B cell (primary cell): ENCODE measurements at regions not wholly inside any gene's neighbourhood (a gene's known extent, or its start where the extent isn't known, plus 50 kb on each side); places are given as distances from the start of the nearest gene placed in this dataset.

Experiments
- ATAC-seq: fragments of 200-7000 bp; cut with Tn5 transposase; one replicate; pipeline ENCODE4 v1.10.0; 2021; ENCODE audit warnings: low read depth, mild to moderate bottlenecking, moderate number of reproducible peaks, moderate library complexity
- CTCF ChIA-PET: fragments of 350-600 bp; sonication (Branson Sonifier 250); formaldehyde crosslinking; loops from one replicate; lab custom pipeline; 2021; ENCODE audit warnings: antibody characterized with exemption, inconsistent platforms; lab: Charles Lee
- POLR2A ChIA-PET: fragments of 350-600 bp; sonication (Branson Sonifier 250); formaldehyde crosslinking; loops from one replicate; lab custom pipeline; 2021; ENCODE audit warnings: antibody characterized with exemption; lab: Charles Lee
- DNase-seq: peaks from one replicate; pipeline ENCODE4 v3.0.0; 2013
- H2AFZ ChIP-seq: 2 replicates; pipeline ENCODE4 v1.6.1; 2012; ENCODE audit warnings: mild to moderate bottlenecking, low read depth, low read length; ENCODE audit not compliant: insufficient read depth, poor library complexity, severe bottlenecking
- H3K27ac ChIP-seq, 2 donors: 1 replicate in 1 of 2; 2 replicates in 1 of 2; pipeline ENCODE4 v1.5.1; 2012 to 2013; ENCODE audit warnings: low read length in 2 of 2, mild to moderate bottlenecking in 2 of 2, moderate library complexity in 1 of 2
- H3K27me3 ChIP-seq, 4 experiments: fragments of 200-600 bp in 1 of 4; sonication (generic) in 1 of 4; replicated peaks in 1 of 4; 1 replicate in 2 of 4; 2 replicates in 2 of 4; pipeline versions ENCODE4 v1.6.1 to v1.7.0; 2013 to 2016; ENCODE audit warnings: low read length in 3 of 4, mild to moderate bottlenecking in 2 of 4, mixed read lengths in 1 of 4, moderate library complexity in 1 of 4; ENCODE audit not compliant: insufficient read depth in 4 of 4, control insufficient read depth in 3 of 4; ENCODE audit errors: control extremely low read depth in 1 of 4
- H3K36me3 ChIP-seq, 2 experiments: replicated peaks in 1 of 2; 1 replicate in 1 of 2; 2 replicates in 1 of 2; pipeline versions ENCODE4 v1.6.1 to v1.7.1; 2013; ENCODE audit warnings: low read length in 1 of 2; ENCODE audit not compliant: insufficient read depth in 2 of 2, control insufficient read depth in 1 of 2; ENCODE audit errors: control extremely low read depth in 1 of 2, extremely low read depth in 1 of 2
- H3K4me1 ChIP-seq, 2 donors: fragments of 200-600 bp in 1 of 2; sonication (generic) in 1 of 2; 1 replicate in 1 of 2; 2 replicates in 1 of 2; pipeline versions ENCODE4 v1.5.1 to v1.6.1; 2013 to 2017; ENCODE audit warnings: low read length in 2 of 2; ENCODE audit not compliant: control insufficient read depth in 2 of 2, insufficient read depth in 2 of 2
- H3K4me2 ChIP-seq: replicated peaks from 2 replicates; pipeline ENCODE3; 2012; ENCODE audit warnings: mild to moderate bottlenecking, low read depth, low read length; ENCODE audit not compliant: poor library complexity, severe bottlenecking
- H3K4me3 ChIP-seq, 5 experiments: fragments of 200-600 bp in 1 of 5; sonication (generic) in 1 of 5; 1 replicate in 3 of 5; 2 replicates in 2 of 5; pipeline versions ENCODE4 v1.5.1 to v1.7.0; 2011 to 2016; ENCODE audit warnings: low read length in 4 of 5, mild to moderate bottlenecking in 4 of 5, low read depth in 2 of 5, control low read depth in 1 of 5, moderate library complexity in 1 of 5; ENCODE audit not compliant: insufficient read depth in 1 of 5; ENCODE audit errors: control extremely low read depth in 1 of 5, extremely low read depth in 1 of 5
- H3K79me2 ChIP-seq: fragments of 200-600 bp; sonication (generic); one replicate; pipeline ENCODE4 v1.6.0; 2016; ENCODE audit warnings: low read length; ENCODE audit not compliant: control insufficient read depth, insufficient read depth
- H3K9ac ChIP-seq: fragments of 200-600 bp; sonication (generic); 2 replicates; pipeline ENCODE4 v1.6.1; 2017; ENCODE audit warnings: mild to moderate bottlenecking, low read length, moderate library complexity
- H3K9me3 ChIP-seq, 3 donors: one replicate each; pipeline versions ENCODE4 v1.6.1 to v1.7.1; 2013; ENCODE audit warnings: low read length in 2 of 3; ENCODE audit not compliant: control insufficient read depth in 2 of 3, insufficient read depth in 1 of 3; ENCODE audit errors: control extremely low read depth in 1 of 3
- H4K20me1 ChIP-seq: 2 replicates; pipeline ENCODE4 v1.6.0; 2012; ENCODE audit warnings: mild to moderate bottlenecking, low read length; ENCODE audit not compliant: insufficient read depth, control insufficient read depth, poor library complexity, severe bottlenecking
- H3K27ac Mint-ChIP-seq: one replicate; pipeline ENCODE4 v1.8.0; 2021; ENCODE audit warnings: mixed read lengths
- H3K27me3 Mint-ChIP-seq: one replicate; pipeline ENCODE4 v1.8.0; 2021; ENCODE audit warnings: mixed read lengths
- H3K4me1 Mint-ChIP-seq: one replicate; pipeline ENCODE4 v1.8.0; 2021; ENCODE audit warnings: mixed read lengths
- H3K4me3 Mint-ChIP-seq: one replicate; pipeline ENCODE4 v1.8.0; 2021; ENCODE audit warnings: mixed read lengths
- H3K9me3 Mint-ChIP-seq: one replicate; pipeline ENCODE4 v1.8.0; 2022; ENCODE audit warnings: mixed read lengths; ENCODE audit not compliant: insufficient read depth
- CTCF ChIP-seq: fragments of 200-600 bp; IDR thresholded peaks from one replicate; pipeline ENCODE4 v1.8.0; 2022; ENCODE audit warnings: antibody characterized with exemption, mild to moderate bottlenecking
- EZH2 ChIP-seq: IDR thresholded peaks from 2 replicates; pipeline ENCODE4 v1.6.1; 2012; ENCODE audit warnings: borderline replicate concordance, low read depth, mild to moderate bottlenecking, moderate library complexity, low read length; ENCODE audit not compliant: insufficient read depth, poor library complexity, severe bottlenecking
- WGBS: methylation state at CpG from one replicate; pipeline ENCODE4 v1.1.5; 2013; ENCODE audit warnings: missing lambda C conversion rate; ENCODE audit not compliant: insufficient coverage; 5-methylcytosine and 5-hydroxymethylcytosine counted together
- intact Hi-C: fragments of 100-400 bp; cut with micrococcal nuclease; formaldehyde crosslinking; loops from one replicate; pipeline ENCODE4 v1.10.0; 2022

- ATAC-seq = no peak
These were observed 294.4 kb upstream of the FAT4 start for GRCh38 chr4:125020089-125021034.

More at GRCh38 chr4:125020089-125021034, 294.4 kb upstream of the FAT4 start:
- 86% methylated on average over 1 of the region's 2 CpGs for WGBS
- ChIA-PET POLR2A (no interaction called here), CTCF (no interaction called here)
- no peak for TF ChIP-seq EZH2
- TF ChIP-seq CTCF = no peak
- H3K27ac Mint-ChIP-seq = no peak overlapping the region
- no peak overlapping the region for H3K4me3 ChIP-seq
- H3K9ac ChIP-seq = no peak overlapping the region
- intact Hi-C loops = no loop called here
- H3K4me3 Mint-ChIP-seq = no peak overlapping the region
- H3K9me3 ChIP-seq = peaks cover 0 to 2% (median 0%) of the 10 kb centered on the region in 3 donors
- no peaks in the 10 kb centered on the region for H3K4me1 ChIP-seq
- DNase-seq = no peak
- no peaks in the 10 kb centered on the region for H3K36me3 ChIP-seq
- H3K9me3 Mint-ChIP-seq = peaks cover 4% of the 10 kb centered on the region
- H3K4me2 ChIP-seq = no peak overlapping the region
- H4K20me1 ChIP-seq = no peaks in the 10 kb centered on the region
- no peaks in the 10 kb centered on the region for H3K4me1 Mint-ChIP-seq
- H3K27ac ChIP-seq = no peak overlapping the region
- H2AFZ ChIP-seq = no peak overlapping the region
- H3K27me3 Mint-ChIP-seq = no peaks in the 10 kb centered on the region
- H3K27me3 ChIP-seq = no peaks in the 10 kb centered on the region
- H3K79me2 ChIP-seq = no peaks in the 10 kb centered on the region
